DMS153 treated with DMSO at 0.1 percent for 48 hours (cell line): ENCODE measurements at regions not wholly inside any gene's neighbourhood (a gene's known extent, or its start where the extent isn't known, plus 50 kb on each side); places are given as distances from the start of the nearest gene placed in this dataset.

Experiments
- DNase-seq: peaks from one replicate; lab custom pipeline; 2025; ENCODE audit not compliant: unreplicated experiment; lab: John Stamatoyannopoulos, UW

GRCh38 chr12:75844049-75844770 is 187.4 kb downstream of the PHLDA1 start:
- DNase-seq, result no peak

- no peak for DNase-seq
Observed at GRCh38 chr12:75842090-75842489, 189.5 kb downstream of the PHLDA1 start.

- DNase-seq, result no peak
Observed at GRCh38 chr12:75840994-75841355, 190.6 kb downstream of the PHLDA1 start.

GRCh38 chr12:75838309-75838708 is 193.3 kb downstream of the PHLDA1 start:
- DNase-seq, result no peak

- no peak for DNase-seq
Observed at GRCh38 chr12:75837700-75838099, 193.9 kb downstream of the PHLDA1 start.

GRCh38 chr12:75836533-75836932 is 195.0 kb downstream of the PHLDA1 start:
- DNase-seq, result no peak

- DNase-seq, result no peak
Observed at GRCh38 chr12:75834591-75834990, 197.0 kb downstream of the PHLDA1 start.

GRCh38 chr12:75833268-75833667 is 198.3 kb downstream of the PHLDA1 start:
- DNase-seq, result no peak

GRCh38 chr12:75831402-75831801 is 200.2 kb downstream of the PHLDA1 start:
- DNase-seq, result no peak

GRCh38 chr12:75827061-75827460 is 204.5 kb downstream of the PHLDA1 start:
- DNase-seq, result no peak

- no peak for DNase-seq
Observed at GRCh38 chr12:75825686-75826085, 205.9 kb downstream of the PHLDA1 start.

GRCh38 chr12:75823475-75823874 is 208.1 kb downstream of the PHLDA1 start:
- DNase-seq, result no peak

- no peak for DNase-seq
Observed at GRCh38 chr12:75822416-75822815, 209.2 kb downstream of the PHLDA1 start.

GRCh38 chr12:75820848-75821578 is 210.6 kb downstream of the PHLDA1 start:
- DNase-seq, result no peak

GRCh38 chr12:75820071-75820470 is 211.5 kb downstream of the PHLDA1 start:
- DNase-seq, result no peak

GRCh38 chr12:75819512-75819911 is 212.1 kb downstream of the PHLDA1 start:
- no peak for DNase-seq

GRCh38 chr12:75818863-75819262 is 212.7 kb downstream of the PHLDA1 start:
- no peak for DNase-seq

- DNase-seq, result no peak
Observed at GRCh38 chr12:75816897-75817296, 214.7 kb downstream of the PHLDA1 start.

- DNase-seq, result no peak
Observed at GRCh38 chr12:75815756-75816155, 215.8 kb downstream of the PHLDA1 start.

GRCh38 chr12:75814851-75815754 is 216.5 kb downstream of the PHLDA1 start:
- DNase-seq, result no peak

GRCh38 chr12:75813072-75813471 is 218.5 kb downstream of the PHLDA1 start:
- no peak for DNase-seq
